DOHH2 (cell line): ENCODE measurements at regions not wholly inside any gene's neighbourhood (a gene's known extent, or its start where the extent isn't known, plus 50 kb on each side); places are given as distances from the start of the nearest gene placed in this dataset.

ENCODE experiments used
- CTCF ChIP-seq: fragments of 200-600 bp; sonication (generic); IDR thresholded peaks from one replicate; pipeline ENCODE4 v1.5.1; 2014; ENCODE audit warnings: antibody characterized with exemption, mild to moderate bottlenecking, low read depth, low read length; ENCODE audit not compliant: poor library complexity, severe bottlenecking
- EZH2phosphoT487 ChIP-seq: fragments of 200-600 bp; sonication (generic); IDR thresholded peaks from 2 replicates; pipeline ENCODE4 v1.6.1; 2017; ENCODE audit warnings: borderline replicate concordance, mild to moderate bottlenecking, antibody characterized with exemption, low read length, moderate library complexity, mixed read lengths

- TF ChIP-seq CTCF (no peak), EZH2phosphoT487 (no peak)
Measured at GRCh38 chr2:40754912-40755311, 303.0 kb upstream of the SLC8A1 start.
